ENCODE measurements at regions not wholly inside any gene's neighbourhood (a gene's known extent, or its start where the extent isn't known, plus 50 kb on each side); places are given as distances from the start of the nearest gene placed in this dataset.

DNA sequence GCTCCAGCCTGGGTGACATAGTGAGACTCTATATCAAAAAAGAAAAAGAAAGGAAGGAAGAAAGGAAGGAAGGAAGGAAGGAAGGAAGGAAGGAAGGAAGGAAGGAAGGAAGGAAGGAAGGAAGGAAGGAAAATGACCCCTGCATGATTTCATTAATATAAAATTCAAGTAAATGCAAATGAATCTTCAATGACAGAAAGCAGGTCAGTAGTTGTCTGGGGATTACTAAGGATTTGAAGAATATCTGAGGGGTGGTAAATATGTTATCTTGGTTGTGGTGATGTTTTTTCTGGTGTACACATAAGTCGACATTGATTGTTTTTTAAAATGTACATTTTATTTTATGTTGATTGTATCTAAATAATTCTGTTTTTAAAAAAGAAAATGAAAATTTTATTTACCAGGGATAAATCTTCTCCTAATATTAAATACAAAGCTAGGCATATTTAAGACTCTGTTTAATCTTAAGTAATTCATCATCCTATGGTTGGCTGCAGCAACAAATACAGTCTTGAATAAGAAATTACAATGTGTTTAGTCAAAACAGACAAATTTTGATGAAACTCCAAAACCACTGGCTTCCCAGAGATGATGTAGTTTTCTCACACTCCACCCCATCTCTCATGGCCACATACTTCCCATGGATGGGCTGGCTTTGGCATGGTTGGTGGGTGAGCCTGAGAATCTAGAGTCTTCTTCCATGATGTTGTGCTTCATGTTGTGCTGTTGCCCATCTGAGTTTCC is 314.7 kb upstream of the REG3G start:
- CTCF ChIA-PET, result no interaction called here
- Mint-ChIP-seq H3K4me3 (ENCODE audit: unreplicated experiment) (no peak overlapping the region), H3K27ac (ENCODE audit: unreplicated experiment) (no peak overlapping the region), H3K27me3 (ENCODE audit: insufficient read depth, unreplicated experiment) (no peaks in the 10 kb centered on the region), H3K36me3 (ENCODE audit: insufficient read depth, unreplicated experiment) (no peaks in the 10 kb centered on the region), H3K4me1 (ENCODE audit: low read depth, unreplicated experiment) (no peaks in the 10 kb centered on the region), H3K9me3 (ENCODE audit: unreplicated experiment) (no peaks in the 10 kb centered on the region)
- no peaks in the 10 kb centered on the region for H3K36me3 ChIP-seq (ENCODE audit: control insufficient read depth, insufficient read depth, low read length)
- POLR2A ChIA-PET, result no interaction called here
- H3K4me1 ChIP-seq, result no peaks in the 10 kb centered on the region
- H3K9me3 ChIP-seq, result no peaks in the 10 kb centered on the region
- no peak for DNase-seq
- no peaks in the 10 kb centered on the region for H3K27me3 ChIP-seq (replicated peaks; ENCODE audit: control insufficient read depth, insufficient read depth, low read length)
- intact Hi-C loops (cut with micrococcal nuclease; ENCODE audit: unreplicated experiment), result no loop called here
- no peak overlapping the region for H3K4me3 ChIP-seq (ENCODE audit: low read depth, low read length)
- BruUV-seq (replicated peaks), result no TSS peak
- no peak for TF ChIP-seq CTCF (IDR thresholded peaks at IDR 0.05; ENCODE audit: insufficient read depth in 1 of 2, low read depth in 1 of 2, low read length in 1 of 2, severe bottlenecking in 1 of 2, unreplicated experiment in 1 of 2)

GRCh38 chr2:78715293-78715692 is 310.2 kb upstream of the REG3G start:
- Mint-ChIP-seq H3K9me3 (ENCODE audit: unreplicated experiment) (no peaks in the 10 kb centered on the region), H3K27me3 (ENCODE audit: insufficient read depth, unreplicated experiment) (peaks cover 3% of the 10 kb centered on the region), H3K27ac (ENCODE audit: unreplicated experiment) (no peak overlapping the region), H3K36me3 (ENCODE audit: insufficient read depth, unreplicated experiment) (no peaks in the 10 kb centered on the region), H3K4me3 (ENCODE audit: unreplicated experiment) (no peak overlapping the region), H3K4me1 (ENCODE audit: low read depth, unreplicated experiment) (no peaks in the 10 kb centered on the region)
- ChIA-PET POLR2A (no interaction called here), CTCF (no interaction called here)
- no TSS peak for BruUV-seq (replicated peaks)
- Histone ChIP-seq H3K4me3 (ENCODE audit: low read depth, low read length) (no peak overlapping the region), H3K36me3 (ENCODE audit: control insufficient read depth, insufficient read depth, low read length) (no peaks in the 10 kb centered on the region), H3K4me1 (no peaks in the 10 kb centered on the region), H3K9me3 (no peaks in the 10 kb centered on the region), H3K27me3 (replicated peaks; ENCODE audit: control insufficient read depth, insufficient read depth, low read length) (no peaks in the 10 kb centered on the region)
- TF ChIP-seq CTCF (IDR thresholded peaks at IDR 0.05; ENCODE audit: insufficient read depth in 1 of 2, low read depth in 1 of 2, low read length in 1 of 2, severe bottlenecking in 1 of 2, unreplicated experiment in 1 of 2), result no peak
- intact Hi-C loops (cut with micrococcal nuclease; ENCODE audit: unreplicated experiment), result no loop called here
- DNase-seq, result no peak

DNA sequence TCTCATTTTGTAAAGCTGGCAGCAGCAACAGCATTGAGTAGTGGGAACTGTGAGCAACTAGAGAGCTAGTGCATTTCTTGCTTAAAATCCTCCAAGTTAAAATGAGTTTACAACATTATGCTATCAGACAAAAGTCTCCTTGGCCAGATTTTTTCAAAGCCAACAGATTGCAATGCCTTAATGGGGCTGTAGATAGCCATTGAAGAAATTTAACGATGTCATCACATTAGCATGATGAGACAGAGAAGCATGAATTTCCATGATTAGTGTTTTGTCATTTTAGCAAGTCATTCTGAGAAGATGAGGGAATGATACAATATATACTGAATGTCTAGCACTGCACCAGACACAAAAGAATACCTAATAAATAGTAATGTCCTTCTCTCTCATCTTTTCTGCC is 307.5 kb upstream of the REG3G start:
- BruUV-seq (replicated peaks), result no TSS peak
- no peaks in the 10 kb centered on the region for H3K36me3 ChIP-seq (ENCODE audit: control insufficient read depth, insufficient read depth, low read length)
- no peak overlapping the region for H3K4me3 ChIP-seq (ENCODE audit: low read depth, low read length)
- H3K27me3 ChIP-seq (replicated peaks; ENCODE audit: control insufficient read depth, insufficient read depth, low read length), result no peaks in the 10 kb centered on the region
- CTCF ChIA-PET, result no interaction called here
- H3K4me1 ChIP-seq, result no peaks in the 10 kb centered on the region
- no peak for DNase-seq
- Mint-ChIP-seq H3K27me3 (ENCODE audit: insufficient read depth, unreplicated experiment) (peaks cover 3% of the 10 kb centered on the region), H3K27ac (ENCODE audit: unreplicated experiment) (no peak overlapping the region), H3K36me3 (ENCODE audit: insufficient read depth, unreplicated experiment) (no peaks in the 10 kb centered on the region), H3K9me3 (ENCODE audit: unreplicated experiment) (no peaks in the 10 kb centered on the region), H3K4me1 (ENCODE audit: low read depth, unreplicated experiment) (no peaks in the 10 kb centered on the region), H3K4me3 (ENCODE audit: unreplicated experiment) (no peak overlapping the region)
- intact Hi-C loops (cut with micrococcal nuclease; ENCODE audit: unreplicated experiment), result no loop called here
- H3K9me3 ChIP-seq, result no peaks in the 10 kb centered on the region
- POLR2A ChIA-PET, result no interaction called here
- TF ChIP-seq CTCF (IDR thresholded peaks at IDR 0.05; ENCODE audit: insufficient read depth in 1 of 2, low read depth in 1 of 2, low read length in 1 of 2, severe bottlenecking in 1 of 2, unreplicated experiment in 1 of 2), result no peak
